ENCODE measurements at regions not wholly inside any gene's neighbourhood (a gene's known extent, or its start where the extent isn't known, plus 50 kb on each side); places are given as distances from the start of the nearest gene placed in this dataset.

DNA sequence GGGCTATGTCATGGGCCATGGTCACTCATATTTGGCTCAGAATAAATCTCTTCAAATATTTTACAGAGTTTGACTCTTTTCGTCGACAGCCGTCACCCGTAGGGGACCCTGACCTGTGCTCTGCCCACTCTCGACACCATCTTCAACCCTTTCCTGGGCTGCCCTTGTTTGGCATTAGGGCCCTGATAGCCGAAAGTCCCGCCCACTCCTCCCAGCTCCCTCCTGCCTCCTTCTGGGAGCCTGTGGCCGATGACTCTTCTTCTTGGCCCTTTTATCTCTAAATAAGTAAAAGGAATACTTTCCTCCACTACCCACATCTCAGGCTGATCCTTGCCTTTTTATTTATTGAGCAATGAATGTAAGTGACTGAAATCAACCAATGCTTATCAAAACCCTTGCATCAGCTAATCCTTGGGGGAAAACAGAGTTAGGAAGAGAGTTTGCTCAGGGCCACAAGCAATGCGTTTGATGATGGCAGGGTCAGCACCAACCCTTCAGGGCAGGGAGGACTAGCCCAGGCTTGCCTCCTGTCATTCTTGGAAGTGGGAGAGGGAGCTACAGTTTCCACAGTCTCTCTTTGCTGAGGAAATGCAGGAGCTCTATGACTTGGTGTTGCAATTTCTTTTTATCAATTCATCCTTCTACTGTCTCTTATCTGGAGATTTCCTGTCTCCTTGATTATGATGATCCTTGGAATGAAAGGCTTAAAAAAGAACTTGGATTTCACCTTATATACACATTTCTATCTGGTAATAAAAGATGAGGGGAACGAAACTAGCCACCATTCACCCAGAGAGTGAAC lies 218.2 kb upstream of the PODXL start:
- dilution Hi-C loops (cut with MboI; ENCODE audit: extremely low pct_ligation_motif_present, low sequenced_read_pairs) (no loop called here), intact Hi-C loops (cut with micrococcal nuclease) (no loop called here)
- Histone ChIP-seq H4K20me1 (replicated peaks; ENCODE audit: control insufficient read depth, extremely low read depth, insufficient read depth, low read length) (no peaks in the 10 kb centered on the region), H3K4me2 (ENCODE audit: insufficient read depth, low read length) (no peak overlapping the region), H3K36me3 (ENCODE audit: control insufficient read depth in 2 of 2, extremely low read depth in 1 of 2, insufficient read depth in 2 of 2, low read length in 2 of 2) (no peaks in the 10 kb centered on the region), H3K4me1 (ENCODE audit: control insufficient read depth, extremely low read depth, insufficient read depth, low read length) (no peaks in the 10 kb centered on the region), H3K79me2 (ENCODE audit: control insufficient read depth, insufficient read depth, low read length) (no peaks in the 10 kb centered on the region), H3K27me3 (ENCODE audit: control insufficient read depth in 2 of 2, insufficient read depth in 2 of 2, low read length in 2 of 2) (no peaks in the 10 kb centered on the region), H3K27ac (ENCODE audit: insufficient read depth, low read depth, low read length) (no peak overlapping the region), H3K9me3 (replicated peaks; ENCODE audit: control insufficient read depth, insufficient read depth, low read length) (no peaks in the 10 kb centered on the region), H3K9me1 (replicated peaks; ENCODE audit: control insufficient read depth, extremely low read depth, insufficient read depth, low read length) (no peaks in the 10 kb centered on the region), H3K9ac (replicated peaks; ENCODE audit: extremely low read depth, insufficient read depth, low read length) (no peak overlapping the region), H2AFZ (ENCODE audit: low read depth, low read length) (no peak overlapping the region), H3K4me3 (replicated peaks in 1 of 3; ENCODE audit: insufficient read depth in 1 of 3, low read depth in 1 of 3, low read length in 3 of 3) (no peak overlapping the region)
- POLR2A ChIA-PET: no interaction called here
- TF ChIP-seq JUN (IDR thresholded peaks at IDR 0.05; ENCODE audit: borderline replicate concordance, insufficient read depth, insufficient read length, low read depth): no peak
- TF ChIP-seq, protein P1, sequence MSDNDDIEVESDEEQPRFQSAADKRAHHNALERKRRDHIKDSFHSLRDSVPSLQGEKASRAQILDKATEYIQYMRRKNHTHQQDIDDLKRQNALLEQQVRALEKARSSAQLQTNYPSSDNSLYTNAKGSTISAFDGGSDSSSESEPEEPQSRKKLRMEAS (IDR thresholded peaks at IDR 0.05; ENCODE audit: insufficient read depth, insufficient read length): no peak
- TF ChIP-seq, protein P2, sequence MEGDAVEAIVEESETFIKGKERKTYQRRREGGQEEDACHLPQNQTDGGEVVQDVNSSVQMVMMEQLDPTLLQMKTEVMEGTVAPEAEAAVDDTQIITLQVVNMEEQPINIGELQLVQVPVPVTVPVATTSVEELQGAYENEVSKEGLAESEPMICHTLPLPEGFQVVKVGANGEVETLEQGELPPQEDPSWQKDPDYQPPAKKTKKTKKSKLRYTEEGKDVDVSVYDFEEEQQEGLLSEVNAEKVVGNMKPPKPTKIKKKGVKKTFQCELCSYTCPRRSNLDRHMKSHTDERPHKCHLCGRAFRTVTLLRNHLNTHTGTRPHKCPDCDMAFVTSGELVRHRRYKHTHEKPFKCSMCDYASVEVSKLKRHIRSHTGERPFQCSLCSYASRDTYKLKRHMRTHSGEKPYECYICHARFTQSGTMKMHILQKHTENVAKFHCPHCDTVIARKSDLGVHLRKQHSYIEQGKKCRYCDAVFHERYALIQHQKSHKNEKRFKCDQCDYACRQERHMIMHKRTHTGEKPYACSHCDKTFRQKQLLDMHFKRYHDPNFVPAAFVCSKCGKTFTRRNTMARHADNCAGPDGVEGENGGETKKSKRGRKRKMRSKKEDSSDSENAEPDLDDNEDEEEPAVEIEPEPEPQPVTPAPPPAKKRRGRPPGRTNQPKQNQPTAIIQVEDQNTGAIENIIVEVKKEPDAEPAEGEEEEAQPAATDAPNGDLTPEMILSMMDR (IDR thresholded peaks at IDR 0.05; ENCODE audit: extremely low read depth in 1 of 2, insufficient read depth in 1 of 2, low read depth in 1 of 2, low read length in 2 of 2): no peak
- no peak for TF ChIP-seq POLR2AphosphoS5 (IDR thresholded peaks at IDR 0.05; ENCODE audit: insufficient read depth, low read depth, low read length)
- TF ChIP-seq FOS (IDR thresholded peaks at IDR 0.05; ENCODE audit: borderline replicate concordance, insufficient read depth, low read length): no peak
- TF ChIP-seq EZH2 (IDR thresholded peaks at IDR 0.05; ENCODE audit: borderline replicate concordance, low read depth, low read length, severe bottlenecking): no peak
- no peak for TF ChIP-seq POLR2A (IDR thresholded peaks at IDR 0.05; ENCODE audit: low read depth, low read length)
- no peak for TF ChIP-seq MYC (IDR thresholded peaks at IDR 0.05; ENCODE audit: low read depth, low read length)
- TF ChIP-seq GATA2 (IDR thresholded peaks at IDR 0.05; ENCODE audit: insufficient read depth, insufficient read length, low read depth, low read length): no peak
- CTCF ChIA-PET: interaction anchor here (1.0 kb wide), 1 partner anchor 85 kb away, joined by 4 read pairs; no protein-coding TSS in a partner anchor
- DNase-seq (ENCODE audit: low read depth, low spot score) (no peak), FAIRE-seq (no peak)
- no TSS peak for BruUV-seq (replicated peaks)
